Peyer's patch (tissue), 4 donors: ENCODE measurements at regions not wholly inside any gene's neighbourhood (a gene's known extent, or its start where the extent isn't known, plus 50 kb on each side); places are given as distances from the start of the nearest gene placed in this dataset.

ENCODE experiments used
- CTCF ChIP-seq, 6 experiments: fragments of 450-650 bp in 4 of 6; fragments of 200-600 bp in 2 of 6; sonication (generic) in 1 of 6; IDR thresholded peaks; one replicate each; pipeline ENCODE4 v1.5.1; 2017 to 2019; ENCODE audit warnings: antibody characterized with exemption in 6 of 6, mild to moderate bottlenecking in 3 of 6, moderate library complexity in 1 of 6
- POLR2A ChIP-seq, 2 donors: fragments of 450-650 bp; IDR thresholded peaks; one replicate each; pipeline ENCODE4 v1.5.1; 2017; ENCODE audit warnings: antibody characterized with exemption in 2 of 2, mild to moderate bottlenecking in 2 of 2, moderate library complexity in 2 of 2

DNA sequence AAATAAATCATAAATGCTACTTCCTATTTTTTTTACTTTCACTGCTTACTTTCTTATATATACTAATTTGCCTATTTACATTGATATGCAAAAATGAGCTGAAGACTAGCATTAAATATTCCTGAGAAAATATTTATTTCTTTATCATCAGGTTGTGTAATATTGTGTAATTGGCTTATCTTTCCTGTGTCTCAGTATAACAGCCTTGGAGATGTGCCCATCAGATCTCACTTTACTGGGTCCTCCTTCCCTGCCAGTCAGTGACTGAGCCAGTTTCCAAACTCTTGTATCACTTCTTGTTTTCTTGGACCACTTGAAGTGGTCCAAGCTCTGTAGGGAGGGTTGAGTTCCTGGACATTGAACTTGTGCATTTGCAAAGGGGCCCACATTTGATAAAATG is 900.0 kb downstream of the LUZP2 start:
- no peak for TF ChIP-seq POLR2A (IDR thresholded peaks at IDR 0.05)
- no peak for TF ChIP-seq CTCF (IDR thresholded peaks at IDR 0.05)
